22Rv1 (cell line): ENCODE measurements at regions not wholly inside any gene's neighbourhood (a gene's known extent, or its start where the extent isn't known, plus 50 kb on each side); places are given as distances from the start of the nearest gene placed in this dataset.

Experiments
- CTCF ChIP-seq: fragments of 450-650 bp; IDR thresholded peaks from 2 replicates; pipeline ENCODE4 v1.5.1; 2017; ENCODE audit warnings: mild to moderate bottlenecking
- ZFX ChIP-seq: fragments of 450-650 bp; IDR thresholded peaks from 2 replicates; pipeline ENCODE4 v1.6.1; 2017; ENCODE audit warnings: antibody characterized with exemption, borderline replicate concordance

DNA sequence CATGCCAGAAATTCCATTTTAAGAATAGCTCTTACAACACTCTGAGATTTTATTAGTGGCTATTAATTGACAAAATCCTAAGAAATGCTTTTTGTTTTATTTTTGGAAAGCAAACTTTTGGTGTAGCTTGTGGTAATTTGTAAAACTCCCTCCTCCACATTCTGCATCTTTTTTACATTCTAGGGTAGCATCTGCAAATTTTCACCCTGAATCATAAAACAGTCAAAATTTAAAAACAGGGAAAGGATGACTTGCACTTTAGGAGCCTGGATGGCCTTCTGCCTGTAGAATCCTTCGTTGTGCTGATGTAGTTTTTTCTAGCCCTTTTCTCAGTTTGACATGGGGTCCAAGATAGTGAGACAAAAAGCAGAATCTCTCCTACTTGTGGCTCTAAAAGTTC, 316.1 kb downstream of the ADRA2A start:
- TF ChIP-seq CTCF: no peak
- TF ChIP-seq ZFX: no peak
